HTERT RPE-1 (cell line): ENCODE measurements at regions not wholly inside any gene's neighbourhood (a gene's known extent, or its start where the extent isn't known, plus 50 kb on each side); places are given as distances from the start of the nearest gene placed in this dataset.

Experiments
- in situ Hi-C: fragments of 300-500 bp; cut with MboI; formaldehyde crosslinking; loops from 4 replicates; pipeline ENCODE4 v1.14.3; 2020; ENCODE audit warnings: low sequenced_read_pairs

DNA sequence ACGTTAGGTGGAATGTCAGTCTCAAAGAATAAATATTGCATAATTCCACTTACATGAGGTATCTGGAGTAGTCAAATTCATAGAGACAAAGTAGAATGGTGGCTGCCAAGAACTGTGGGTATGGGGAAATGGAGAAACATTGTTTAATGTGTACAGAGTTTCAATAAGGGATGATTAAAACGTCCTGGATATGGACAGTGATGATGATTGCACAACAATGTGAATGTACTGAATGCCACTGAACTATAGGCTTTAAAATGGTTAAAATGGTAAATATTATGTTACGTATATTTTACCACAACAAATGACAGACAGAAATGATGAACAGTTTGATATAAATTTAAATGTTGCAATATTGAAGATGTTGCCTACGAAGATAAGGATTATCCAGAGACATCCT, 602.0 kb upstream of the PKDCC start:
- in situ Hi-C loops: no loop called here

DNA sequence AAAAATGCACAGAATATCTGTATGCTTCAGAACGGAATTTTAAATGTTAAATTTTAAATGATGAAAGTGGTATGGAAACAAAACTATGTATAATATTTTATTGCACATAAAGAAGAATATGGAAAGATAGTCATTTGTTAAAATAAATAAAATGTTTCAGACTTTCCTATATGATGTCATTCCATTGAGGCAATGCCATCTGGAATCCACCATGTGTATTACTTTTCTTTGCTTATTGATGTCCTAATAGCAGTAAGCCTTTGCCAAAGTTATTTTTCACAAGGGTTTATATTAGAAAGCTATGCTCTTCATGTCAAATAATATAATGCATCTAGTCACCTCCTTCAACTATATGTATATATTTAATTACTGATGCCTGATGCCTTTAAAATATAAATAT, 601.6 kb upstream of the PKDCC start:
- in situ Hi-C loops: no loop called here

DNA sequence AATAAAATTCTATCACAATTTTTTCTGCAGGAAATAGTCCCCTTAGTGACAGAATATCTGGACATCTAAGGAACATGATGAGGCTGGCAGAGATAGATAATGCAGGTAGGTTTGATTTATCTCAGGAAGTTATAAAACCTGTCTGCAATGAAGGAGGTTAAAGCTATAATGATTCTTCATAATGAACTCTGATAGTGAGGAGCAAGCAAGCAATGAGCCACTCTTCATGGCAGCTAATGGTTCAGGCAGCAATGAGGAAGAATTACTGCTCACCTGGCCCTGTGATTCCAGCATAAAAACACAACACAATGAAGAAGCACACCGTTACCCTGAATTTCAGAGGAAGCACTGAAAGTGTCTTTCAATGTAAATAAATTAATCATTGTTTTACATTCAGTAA, 599.6 kb upstream of the PKDCC start:
- in situ Hi-C loops: no loop called here

DNA sequence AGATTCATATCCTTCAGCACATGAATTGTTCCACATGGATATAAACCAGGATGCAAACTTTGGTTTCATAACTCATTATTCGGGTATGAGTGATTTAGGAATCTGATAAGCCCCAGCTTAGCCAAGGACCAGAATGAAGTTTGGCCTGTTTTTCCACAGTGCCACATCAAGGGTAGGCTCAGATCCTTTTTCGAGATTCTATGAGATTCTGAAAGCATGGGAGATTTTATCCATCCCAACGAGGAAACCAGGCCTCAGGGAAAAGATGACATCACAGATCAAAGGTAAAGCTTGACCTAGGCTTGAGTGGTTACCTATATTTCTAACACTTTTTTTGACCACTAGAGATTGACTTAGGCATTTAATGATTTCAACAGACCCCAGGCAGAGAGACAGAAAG, 590.8 kb upstream of the PKDCC start:
- in situ Hi-C loops: no loop called here

DNA sequence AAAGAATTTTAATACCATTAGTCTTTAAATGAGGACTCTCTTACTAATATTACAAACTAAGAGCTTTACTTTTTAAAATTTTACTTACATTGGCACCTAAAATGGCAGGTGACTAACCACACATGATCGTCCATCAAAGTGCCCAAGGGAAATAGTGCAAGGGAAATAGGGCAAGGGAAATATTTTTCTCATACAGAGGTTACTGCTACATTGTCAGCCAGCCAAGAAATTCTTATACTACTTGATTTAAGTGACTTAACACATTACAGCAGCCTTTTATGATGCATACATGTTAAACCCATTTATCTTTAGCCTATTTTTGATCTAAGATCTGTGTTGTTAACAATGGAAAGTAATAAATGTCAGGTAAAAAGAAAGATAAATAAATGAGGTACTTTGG, 587.2 kb upstream of the PKDCC start:
- in situ Hi-C loops: no loop called here

DNA sequence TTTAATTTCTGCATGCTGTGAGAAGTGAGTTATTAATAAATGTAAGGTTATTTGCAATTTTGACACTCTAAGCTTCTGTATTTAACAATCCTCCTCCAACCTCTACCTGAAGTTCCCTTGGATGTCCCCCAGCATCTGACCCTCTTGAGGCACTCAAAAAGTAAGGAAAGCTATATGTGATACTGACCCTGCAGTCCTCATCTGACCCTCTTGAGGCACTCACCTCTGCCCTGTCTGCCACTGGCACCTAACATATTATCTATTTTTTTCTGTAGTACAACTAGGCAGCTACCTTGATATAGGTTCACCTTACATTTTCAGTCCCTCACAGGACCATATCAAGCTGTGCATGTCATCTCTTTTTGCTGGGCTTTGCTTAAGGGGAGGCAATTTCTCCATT, 583.4 kb upstream of the PKDCC start:
- in situ Hi-C loops: no loop called here

DNA sequence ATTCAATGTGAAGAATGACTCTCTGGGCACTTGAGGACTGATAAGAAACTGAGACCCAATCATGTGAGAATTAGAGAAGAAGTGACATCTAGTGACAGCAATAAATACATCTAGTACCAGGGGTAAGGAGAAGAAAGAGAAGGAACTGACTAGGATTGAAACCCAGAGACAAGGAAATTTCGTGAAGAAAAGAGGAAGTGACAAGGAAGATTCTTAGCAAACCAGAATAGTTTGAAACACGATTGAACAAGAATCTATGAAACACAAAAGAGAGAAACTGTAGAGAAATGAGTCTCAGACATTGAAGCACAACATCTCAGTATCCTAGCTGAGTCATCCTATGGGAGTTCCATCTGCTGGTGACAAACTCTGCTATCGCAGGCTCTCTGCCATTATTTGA, 571.9 kb upstream of the PKDCC start:
- in situ Hi-C loops: no loop called here

DNA sequence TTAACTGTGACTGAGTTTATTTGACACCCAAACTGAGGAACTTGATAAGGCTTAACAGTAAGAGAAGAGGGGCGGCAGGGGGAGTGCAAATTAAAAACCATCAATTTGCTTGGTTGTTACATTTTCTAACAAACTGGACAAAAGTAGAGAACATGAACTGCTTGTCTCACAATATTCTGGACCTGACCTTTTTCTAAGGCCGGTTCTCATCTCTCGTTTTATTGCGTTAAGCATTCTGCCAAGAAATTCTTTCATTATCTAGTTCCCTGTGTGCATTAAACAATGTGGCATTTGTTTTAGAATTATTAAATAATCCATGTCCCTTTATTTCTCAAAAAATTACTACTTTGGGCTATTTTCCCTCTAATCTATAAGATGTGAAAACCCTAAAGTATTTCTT, 565.2 kb upstream of the PKDCC start:
- in situ Hi-C loops: no loop called here

DNA sequence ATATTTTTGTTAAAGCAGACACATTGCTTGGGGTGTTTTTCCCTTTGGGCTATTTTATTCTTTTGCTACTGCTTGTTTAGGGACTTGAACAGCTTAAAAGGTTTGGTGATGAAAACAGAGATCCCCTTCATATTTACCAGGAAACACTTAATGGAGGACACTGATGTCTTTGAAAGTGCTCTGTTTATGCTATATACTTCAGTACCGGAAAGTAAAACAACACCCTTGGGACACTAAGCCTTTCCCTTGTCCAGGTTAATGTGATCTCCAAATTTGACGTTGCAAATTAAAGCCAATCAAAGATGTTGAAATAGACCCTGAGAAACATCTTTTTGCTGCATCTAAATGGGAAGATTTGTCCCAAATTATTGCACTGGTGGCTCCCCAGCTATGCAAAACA, 564.6 kb upstream of the PKDCC start:
- in situ Hi-C loops: no loop called here

DNA sequence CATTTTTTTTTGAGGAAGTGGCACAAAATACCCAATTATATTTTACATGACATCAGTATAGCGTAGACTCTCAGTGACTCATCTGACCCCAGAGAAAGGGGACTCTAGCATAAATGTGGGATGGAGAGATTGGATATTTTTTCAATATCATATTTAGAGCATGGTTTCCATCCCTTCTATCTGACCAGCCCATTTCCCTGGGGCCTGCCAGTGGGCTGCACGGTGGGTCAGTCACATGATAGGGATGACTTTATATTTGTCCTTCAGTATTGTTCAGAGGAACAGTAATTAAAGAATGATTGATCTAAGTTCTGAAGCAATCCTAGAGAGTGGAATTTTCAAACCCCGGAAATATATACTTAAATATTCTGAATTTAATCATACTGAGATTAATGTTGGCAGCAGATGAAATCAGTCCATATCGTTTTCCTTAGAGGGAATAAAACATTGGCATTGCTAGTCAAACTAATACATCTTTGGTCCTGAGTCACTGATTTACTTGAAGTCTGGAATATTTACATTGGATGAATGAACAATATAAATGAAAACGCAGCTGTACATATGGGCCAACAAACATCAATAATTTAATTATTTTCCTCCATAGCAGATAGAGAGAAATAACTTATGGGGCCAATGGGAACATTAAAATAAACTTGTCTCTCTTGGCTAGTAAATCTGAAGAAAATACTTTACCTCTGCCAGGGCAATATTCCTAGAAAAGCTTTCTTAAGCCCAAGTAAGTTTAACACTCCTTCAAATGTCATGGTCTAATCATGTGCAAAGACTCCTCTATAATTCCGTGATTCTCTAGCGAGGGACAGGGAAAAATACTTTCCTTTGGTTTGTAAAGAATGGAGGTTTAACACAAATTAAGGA, 563.6 kb upstream of the PKDCC start:
- in situ Hi-C loops: no loop called here

DNA sequence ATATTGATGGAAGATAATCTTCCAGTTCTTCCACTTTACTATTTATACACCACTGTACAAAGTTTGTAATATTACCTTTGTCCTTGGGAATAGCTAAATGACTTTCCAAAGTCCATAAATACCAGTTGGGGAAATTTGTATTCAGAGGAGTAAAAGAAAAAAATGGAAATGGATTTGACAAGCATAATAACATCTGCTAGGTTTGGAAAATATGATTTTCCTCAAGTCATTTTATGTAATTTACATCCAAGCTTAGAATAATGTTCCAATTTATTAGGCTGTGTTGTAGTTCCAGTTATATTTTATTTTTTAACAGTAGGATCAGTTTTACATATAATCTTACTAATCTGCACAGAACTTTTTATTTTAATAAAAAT, 563.0 kb upstream of the PKDCC start:
- in situ Hi-C loops: no loop called here

DNA sequence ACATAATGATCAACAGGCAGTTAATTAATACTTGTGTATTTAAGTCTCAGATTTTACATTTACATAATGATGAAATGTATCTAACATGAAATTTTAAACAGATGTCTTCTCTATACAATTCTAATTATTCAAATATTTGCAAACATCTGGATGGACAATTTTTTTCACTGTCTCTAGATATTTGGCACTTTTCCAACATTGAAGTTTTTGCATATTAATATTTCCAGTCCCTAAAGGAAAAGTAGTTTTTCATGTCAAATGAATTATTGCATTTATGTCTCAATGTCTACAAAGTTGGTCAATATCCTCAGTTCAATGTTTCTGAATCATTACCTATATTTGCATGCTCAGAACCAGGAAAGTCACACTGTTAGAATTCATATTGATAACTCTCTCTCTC, 560.9 kb upstream of the PKDCC start:
- in situ Hi-C loops: no loop called here

DNA sequence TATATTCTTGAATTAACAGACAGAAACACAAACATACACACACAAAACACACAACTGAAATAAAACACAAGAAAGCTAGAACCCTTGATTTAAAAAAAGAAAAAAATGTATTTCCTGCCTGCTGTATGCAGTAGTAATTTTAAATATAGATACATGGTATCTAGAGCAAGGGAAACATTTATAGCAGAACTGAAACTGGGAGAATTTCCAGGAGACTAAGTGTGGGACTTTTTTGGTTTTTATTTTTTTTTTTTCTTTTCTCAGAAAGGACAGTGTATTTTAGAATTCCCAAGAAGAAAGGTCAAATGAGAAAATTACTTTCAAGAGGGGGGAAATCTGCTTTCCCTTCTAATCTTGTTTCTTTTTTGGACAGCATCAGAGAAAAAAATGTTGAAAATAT, 558.9 kb upstream of the PKDCC start:
- in situ Hi-C loops: no loop called here

DNA sequence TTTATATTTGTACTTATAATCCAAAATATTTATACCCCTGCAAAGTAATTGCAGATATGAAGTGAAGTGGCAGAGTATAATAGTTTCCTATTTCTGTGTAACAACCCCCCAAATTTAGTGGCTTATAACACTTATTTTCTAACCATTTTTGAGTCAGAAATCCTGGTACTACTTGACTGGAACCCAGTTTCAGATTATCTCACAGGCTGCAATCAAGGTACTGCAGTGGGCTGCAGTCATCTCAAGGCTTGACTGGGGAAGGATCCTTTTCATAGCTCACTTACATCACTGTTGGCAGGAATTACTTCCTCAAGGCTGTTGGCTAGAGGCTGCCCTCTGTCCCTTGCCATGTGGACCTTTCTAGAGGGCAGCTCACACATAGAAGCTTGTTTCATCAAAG, 558.2 kb upstream of the PKDCC start:
- in situ Hi-C loops: no loop called here

DNA sequence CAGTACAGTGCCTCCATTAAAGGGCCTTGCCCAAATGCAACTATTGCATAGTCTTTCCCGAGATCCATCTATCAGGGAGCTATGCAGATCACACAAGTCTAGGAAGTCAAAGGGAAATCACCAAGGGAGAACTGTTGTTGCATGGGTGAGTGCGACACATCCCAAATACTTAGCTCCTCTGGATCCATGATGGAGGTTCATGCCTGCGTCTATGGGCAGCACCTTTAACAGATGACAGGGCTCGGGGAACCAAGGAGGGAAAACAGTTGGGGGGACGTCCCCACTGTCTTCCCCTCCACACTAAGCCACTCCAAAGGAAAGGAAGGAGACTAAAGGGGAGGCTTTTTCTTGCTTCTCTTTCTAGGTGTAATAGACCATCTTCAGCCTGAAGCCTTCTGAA, 552.8 kb upstream of the PKDCC start:
- in situ Hi-C loops: no loop called here

DNA sequence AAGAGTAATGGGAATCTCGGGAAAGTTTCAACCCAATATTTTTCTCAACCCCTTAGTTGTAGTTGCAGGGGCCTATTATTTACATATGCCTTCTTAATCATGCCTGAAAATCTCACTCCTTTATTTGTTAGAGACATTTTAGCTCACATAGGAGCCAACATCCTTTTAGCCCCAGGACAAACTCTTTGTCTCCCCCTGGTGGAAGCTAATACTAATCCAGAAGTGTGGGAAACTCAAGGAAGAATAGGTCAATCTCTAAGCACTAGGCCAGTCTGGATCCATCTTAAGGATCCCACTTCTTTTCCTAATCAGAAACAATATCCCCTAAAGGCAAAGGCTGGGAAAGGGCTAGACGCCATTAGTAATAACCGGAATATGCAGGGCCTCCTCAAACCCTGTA, 550.9 kb upstream of the PKDCC start:
- in situ Hi-C loops: no loop called here

DNA sequence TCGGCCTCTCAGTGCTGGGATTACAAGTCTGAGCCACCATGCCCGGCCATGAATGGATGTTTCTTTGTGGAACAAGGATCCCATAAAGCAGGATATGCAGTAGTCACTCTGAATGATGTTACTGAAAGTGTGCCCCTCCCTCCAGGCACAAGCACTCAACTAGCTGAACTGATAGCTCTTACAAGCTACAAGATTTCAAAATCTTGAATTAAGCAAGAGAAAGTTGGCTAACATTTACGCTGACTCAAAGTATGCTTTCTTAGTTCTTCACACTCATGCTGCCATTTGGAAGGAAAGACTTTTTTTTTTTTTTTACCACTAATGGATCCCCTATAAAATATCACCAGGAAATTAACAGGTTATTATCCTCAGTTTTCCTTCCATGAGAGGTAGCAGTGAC, 549.0 kb upstream of the PKDCC start:
- in situ Hi-C loops: no loop called here

DNA sequence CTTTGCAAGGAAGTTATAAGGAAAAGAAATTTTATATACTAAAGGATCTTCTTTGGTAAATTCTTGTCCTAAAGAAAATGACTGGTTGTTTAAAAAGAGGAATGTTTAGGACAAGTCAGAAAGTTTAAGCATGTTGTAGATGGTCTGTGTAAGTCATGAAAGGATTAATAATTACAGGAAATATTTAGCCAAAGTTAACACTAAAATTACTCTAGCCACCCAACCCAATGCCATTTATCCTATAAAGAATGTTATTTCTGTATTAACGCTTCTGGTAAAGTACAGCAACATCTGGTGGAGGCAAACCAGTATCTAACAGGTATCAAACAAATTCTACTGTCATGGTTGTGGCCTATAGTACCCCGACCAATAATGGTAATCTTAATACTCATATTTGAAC, 546.9 kb upstream of the PKDCC start:
- in situ Hi-C loops: no loop called here

DNA sequence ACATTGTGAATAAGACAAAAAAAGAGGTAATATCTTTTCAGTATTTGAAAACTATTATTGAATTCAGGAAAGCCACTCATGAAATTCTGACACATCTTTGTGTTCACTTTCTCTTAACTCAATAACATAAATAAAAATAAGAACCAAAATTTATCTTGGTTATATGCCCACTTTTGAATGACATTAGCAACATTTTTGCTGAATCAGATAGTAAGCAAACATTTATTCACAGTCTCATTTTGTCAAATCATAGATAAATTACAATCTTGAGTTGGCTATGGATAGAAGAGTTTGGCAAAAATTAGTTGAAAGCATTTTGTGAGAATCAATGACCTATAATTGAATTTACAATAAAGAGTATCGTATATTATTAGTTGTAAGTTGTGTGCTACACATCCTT, 545.1 kb upstream of the PKDCC start:
- in situ Hi-C loops: no loop called here

DNA sequence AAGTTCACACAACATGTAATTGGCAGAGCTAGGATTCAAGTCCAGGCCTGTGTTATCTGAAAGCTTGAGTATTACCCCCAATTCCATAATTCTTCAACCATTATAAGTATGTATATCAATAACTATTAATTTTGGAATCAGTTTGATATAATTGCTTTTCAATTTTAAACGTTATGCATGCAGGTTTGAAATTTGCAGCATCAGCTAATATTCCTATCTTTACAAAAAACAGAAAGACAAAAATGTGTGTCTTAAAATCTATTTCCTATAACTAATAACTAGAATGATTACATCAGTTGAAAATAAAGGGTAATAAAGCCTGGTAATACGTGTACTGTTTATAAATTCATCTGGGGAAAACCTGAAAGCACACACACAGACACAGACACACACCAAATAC, 543.3 kb upstream of the PKDCC start:
- in situ Hi-C loops: no loop called here

DNA sequence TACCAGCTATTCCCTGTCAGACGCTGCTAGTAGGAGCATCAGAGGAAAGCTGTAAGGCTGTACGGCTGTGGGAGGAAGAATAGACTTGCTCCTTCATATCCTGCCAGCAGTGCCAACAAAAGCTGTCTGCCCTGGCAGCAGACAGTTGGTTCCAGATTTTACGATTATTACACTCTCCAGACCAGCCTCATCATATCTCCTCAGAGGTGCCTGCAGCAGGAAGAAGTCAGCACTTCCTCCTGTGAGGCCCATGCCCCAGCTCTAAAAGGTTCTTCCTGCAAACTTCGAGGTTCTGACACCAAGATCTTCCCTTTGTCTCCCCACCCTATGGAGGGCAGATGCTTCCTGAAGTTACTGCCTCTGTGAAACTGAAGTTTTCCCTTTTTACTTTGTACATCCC, 537.7 kb upstream of the PKDCC start:
- in situ Hi-C loops: no loop called here

DNA sequence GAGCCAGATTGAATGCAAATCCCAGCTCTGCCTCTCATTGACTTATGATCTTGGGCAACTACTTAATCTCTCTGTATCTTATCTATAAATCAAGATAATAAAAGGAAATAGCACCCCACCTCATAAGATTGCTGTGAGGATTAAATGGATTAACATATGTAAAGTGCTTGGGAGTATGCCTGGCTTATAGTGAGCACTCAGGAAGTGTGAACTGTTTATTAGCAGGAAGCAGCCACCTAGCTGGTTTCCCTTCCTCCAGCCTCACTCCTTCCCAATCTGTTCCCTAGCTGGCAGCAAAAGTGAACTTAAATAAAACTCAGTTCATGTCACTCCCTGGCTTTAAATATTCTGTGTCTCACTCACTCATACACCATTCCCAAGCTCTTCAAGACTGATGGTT, 526.6 kb upstream of the PKDCC start:
- in situ Hi-C loops: no loop called here
